IPS-18a (cell line): ENCODE measurements at regions not wholly inside any gene's neighbourhood (a gene's known extent, or its start where the extent isn't known, plus 50 kb on each side); places are given as distances from the start of the nearest gene placed in this dataset.
A peak's percentile ranks its signal among the peaks of the same experiment; 100 is the strongest.

Experiments used
- H3K27ac ChIP-seq: one replicate; pipeline ENCODE4 v1.5.1; 2013; ENCODE audit warnings: low read length
- H3K27me3 ChIP-seq: one replicate; pipeline ENCODE4 v1.6.1; 2013; ENCODE audit warnings: mild to moderate bottlenecking, low read length; ENCODE audit not compliant: control insufficient read depth, insufficient read depth
- H3K36me3 ChIP-seq: one replicate; pipeline ENCODE4 v1.6.1; 2013; ENCODE audit warnings: low read depth, low read length; ENCODE audit not compliant: control insufficient read depth
- H3K4me1 ChIP-seq: one replicate; pipeline ENCODE4 v1.6.1; 2013; ENCODE audit warnings: low read depth, low read length; ENCODE audit not compliant: control insufficient read depth
- H3K4me3 ChIP-seq: one replicate; pipeline ENCODE4 v1.5.1; 2013; ENCODE audit warnings: low read length
- H3K9ac ChIP-seq: one replicate; pipeline ENCODE4 v1.6.1; 2013; ENCODE audit warnings: mild to moderate bottlenecking, low read length, moderate library complexity
- H3K9me3 ChIP-seq: one replicate; pipeline ENCODE4 v1.6.1; 2013; ENCODE audit warnings: low read depth, low read length; ENCODE audit not compliant: control insufficient read depth

DNA sequence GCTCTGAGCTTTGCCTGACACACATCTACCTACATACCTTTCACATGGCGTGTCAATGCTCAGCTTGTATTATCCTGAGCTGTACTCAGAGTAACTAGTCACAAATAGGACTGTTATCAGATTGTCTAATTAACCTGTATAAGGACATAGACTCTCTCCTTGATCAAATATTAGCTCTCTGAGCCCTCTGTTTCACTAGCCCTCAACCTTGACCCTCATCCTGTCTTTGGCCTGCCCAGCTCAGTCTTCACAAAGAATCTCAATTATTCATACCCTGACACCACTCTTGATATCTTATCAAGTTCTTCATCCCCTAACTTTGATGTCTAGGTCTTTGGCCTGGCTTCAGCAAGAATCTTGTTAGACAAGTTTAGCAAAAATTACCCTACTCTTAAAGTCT lies 320.7 kb upstream of the PCDH7 start:
- Histone ChIP-seq H3K9me3 (no peaks in the 10 kb centered on the region), H3K9ac (no peak overlapping the region), H3K4me3 (no peak overlapping the region), H3K27ac (no peak overlapping the region), H3K4me1 (no peaks in the 10 kb centered on the region), H3K36me3 (no peaks in the 10 kb centered on the region), H3K27me3 (no peaks in the 10 kb centered on the region)

DNA sequence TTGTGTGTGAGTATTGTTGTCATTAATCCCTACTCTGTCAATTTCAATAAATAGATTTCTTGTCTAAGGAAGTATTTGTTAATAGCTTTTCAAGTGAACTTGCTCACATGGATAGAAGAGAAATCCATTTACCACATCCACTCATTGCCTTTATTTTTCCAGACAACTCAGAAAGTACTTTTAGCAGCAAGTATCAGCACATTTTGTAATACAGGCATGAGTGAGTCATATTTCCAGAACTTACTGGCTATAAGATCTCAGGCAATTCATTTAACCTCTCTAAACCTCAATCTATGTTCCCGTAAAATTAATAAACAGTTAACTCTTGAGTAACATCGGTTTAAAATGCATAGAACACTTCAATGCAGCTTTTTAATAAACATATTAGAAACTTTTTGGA lies 317.9 kb upstream of the PCDH7 start:
- Histone ChIP-seq H3K27ac (no peak overlapping the region), H3K36me3 (no peaks in the 10 kb centered on the region), H3K9ac (no peak overlapping the region), H3K27me3 (no peaks in the 10 kb centered on the region), H3K4me3 (no peak overlapping the region), H3K9me3 (no peaks in the 10 kb centered on the region), H3K4me1 (no peaks in the 10 kb centered on the region)

- Histone ChIP-seq H3K9me3 (peaks cover 36% of the 10 kb centered on the region), H3K27ac (no peak overlapping the region), H3K9ac (no peak overlapping the region), H3K4me1 (no peaks in the 10 kb centered on the region), H3K36me3 (no peaks in the 10 kb centered on the region), H3K27me3 (no peaks in the 10 kb centered on the region), H3K4me3 (no peak overlapping the region)
Observed at GRCh38 chr4:30413915-30414314, 306.3 kb upstream of the PCDH7 start.

- Histone ChIP-seq H3K4me1 (no peaks in the 10 kb centered on the region), H3K36me3 (no peaks in the 10 kb centered on the region), H3K4me3 (no peak overlapping the region), H3K27me3 (no peaks in the 10 kb centered on the region), H3K27ac (no peak overlapping the region), H3K9me3 (peaks cover 37% of the 10 kb centered on the region), H3K9ac (no peak overlapping the region)
Observed at GRCh38 chr4:30416547-30416946, 303.6 kb upstream of the PCDH7 start.

DNA sequence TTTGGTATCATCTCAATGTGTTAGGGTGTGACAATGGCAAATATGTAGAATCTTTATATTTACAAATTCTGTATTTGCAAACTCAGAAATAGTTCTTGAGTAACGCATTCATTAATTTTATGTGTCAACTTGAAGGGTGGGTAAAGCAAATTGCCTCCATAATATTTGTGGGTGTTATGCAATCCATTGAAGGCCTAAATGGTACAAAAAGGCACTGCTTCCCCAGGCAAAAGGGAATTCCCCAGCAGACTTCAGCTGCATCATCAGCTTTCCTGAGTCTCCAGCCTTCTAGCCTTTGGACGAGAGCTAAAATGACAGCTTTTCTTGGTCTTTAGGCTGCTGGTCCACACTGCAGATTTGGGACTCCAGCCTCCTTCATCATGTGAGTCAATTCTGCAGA lies 292.2 kb upstream of the PCDH7 start:
- H3K27me3 ChIP-seq: no peaks in the 10 kb centered on the region

DNA sequence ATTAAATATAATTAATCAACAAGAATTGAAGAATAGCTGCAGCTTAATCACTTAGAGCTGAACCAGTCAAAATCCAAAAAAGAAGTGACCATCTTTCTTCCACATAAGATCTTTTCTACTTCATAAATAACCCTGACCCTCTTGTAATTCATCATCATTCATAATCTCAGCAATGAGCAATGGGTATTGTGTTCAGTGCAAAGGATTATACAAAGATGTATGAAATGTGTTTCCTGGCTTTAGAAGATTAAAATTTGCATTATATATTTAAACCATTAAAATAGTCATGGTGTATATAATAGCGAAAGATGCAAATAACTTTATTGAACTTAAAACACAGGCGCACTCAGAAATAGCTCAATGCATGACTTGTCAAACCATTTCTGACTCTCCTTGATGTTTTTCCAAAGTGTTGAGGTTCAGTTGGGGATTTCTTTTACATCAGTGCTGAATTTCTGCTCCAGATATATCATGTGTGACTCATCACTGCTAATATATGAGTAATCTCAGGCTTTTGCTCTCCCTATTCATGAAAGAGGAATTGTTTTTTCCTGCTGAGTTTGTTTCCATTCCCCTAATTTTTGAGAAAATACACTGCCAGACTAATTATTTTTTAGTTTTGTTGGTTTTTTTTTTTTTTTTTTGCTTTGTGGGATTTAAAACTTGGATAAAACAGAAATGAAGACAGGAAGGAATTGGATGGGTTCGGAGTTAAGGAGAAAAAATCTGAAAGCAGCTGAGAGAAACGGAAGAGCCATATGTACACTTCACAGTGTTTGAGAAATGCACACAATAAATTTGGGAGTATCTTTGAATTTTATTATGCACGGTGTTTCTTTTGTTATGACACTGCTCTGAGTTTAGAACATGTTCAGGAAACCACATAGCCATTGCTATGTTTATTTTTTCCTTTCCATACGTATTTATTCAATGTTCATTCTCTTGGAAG lies 290.1 kb upstream of the PCDH7 start:
- H3K4me3 ChIP-seq: no peak overlapping the region
- H3K9ac ChIP-seq: no peak overlapping the region
- H3K36me3 ChIP-seq: no peaks in the 10 kb centered on the region
- H3K27ac ChIP-seq: no peak overlapping the region
- H3K4me1 ChIP-seq: no peaks in the 10 kb centered on the region
- peaks cover 7% of the 10 kb centered on the region for H3K9me3 ChIP-seq
- H3K27me3 ChIP-seq: no peaks in the 10 kb centered on the region

More for the DNA sequence above, 292.2 kb upstream of the PCDH7 start:
- H3K36me3 ChIP-seq: no peaks in the 10 kb centered on the region
- no peak overlapping the region for H3K4me3 ChIP-seq
- H3K9ac ChIP-seq: no peak overlapping the region
- no peak overlapping the region for H3K27ac ChIP-seq
- no peaks in the 10 kb centered on the region for H3K4me1 ChIP-seq
- peaks cover 8% of the 10 kb centered on the region for H3K9me3 ChIP-seq

DNA sequence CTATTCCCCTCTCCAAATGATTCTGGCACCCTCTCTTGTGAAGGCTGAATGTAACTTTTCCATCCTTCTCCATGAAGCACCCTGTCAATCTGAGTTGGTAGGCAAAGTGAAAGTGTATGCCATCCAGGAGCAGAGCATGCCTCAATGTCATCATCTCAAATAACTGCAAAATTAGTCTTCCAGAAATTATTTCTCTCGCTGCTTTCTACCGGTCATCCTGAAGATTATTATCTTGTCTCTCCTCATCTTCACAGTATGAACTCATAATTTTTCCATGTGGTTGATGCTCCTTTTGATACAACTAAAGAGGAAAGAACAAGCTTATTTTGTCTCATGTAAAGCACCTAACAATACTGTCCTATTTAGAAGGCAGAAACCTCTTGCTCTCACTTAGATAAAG lies 285.5 kb upstream of the PCDH7 start:
- Histone ChIP-seq H3K27ac (no peak overlapping the region), H3K27me3 (no peaks in the 10 kb centered on the region), H3K9ac (no peak overlapping the region), H3K4me3 (no peak overlapping the region), H3K36me3 (no peaks in the 10 kb centered on the region), H3K9me3 (no peaks in the 10 kb centered on the region), H3K4me1 (no peaks in the 10 kb centered on the region)

DNA sequence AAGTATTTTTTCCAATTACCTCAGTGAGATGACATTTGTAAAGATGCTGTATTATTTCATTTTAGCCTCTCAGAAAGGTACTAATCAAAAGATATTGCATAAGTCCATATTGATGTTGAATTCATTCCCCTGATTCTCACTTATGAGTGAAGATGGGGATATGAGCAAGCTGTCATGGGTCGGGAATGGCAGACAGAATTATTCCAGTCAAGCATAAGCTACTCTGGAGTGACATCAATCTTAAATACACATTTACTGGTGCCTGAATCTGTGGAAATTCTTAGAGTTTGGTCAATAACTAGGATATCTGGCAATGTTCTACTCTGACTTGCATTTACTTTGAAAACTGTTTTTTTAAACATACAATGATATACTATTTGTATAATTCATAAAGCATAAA lies 283.8 kb upstream of the PCDH7 start:
- no peaks in the 10 kb centered on the region for H3K27me3 ChIP-seq
- no peak overlapping the region for H3K27ac ChIP-seq
- H3K9me3 ChIP-seq: no peaks in the 10 kb centered on the region

DNA sequence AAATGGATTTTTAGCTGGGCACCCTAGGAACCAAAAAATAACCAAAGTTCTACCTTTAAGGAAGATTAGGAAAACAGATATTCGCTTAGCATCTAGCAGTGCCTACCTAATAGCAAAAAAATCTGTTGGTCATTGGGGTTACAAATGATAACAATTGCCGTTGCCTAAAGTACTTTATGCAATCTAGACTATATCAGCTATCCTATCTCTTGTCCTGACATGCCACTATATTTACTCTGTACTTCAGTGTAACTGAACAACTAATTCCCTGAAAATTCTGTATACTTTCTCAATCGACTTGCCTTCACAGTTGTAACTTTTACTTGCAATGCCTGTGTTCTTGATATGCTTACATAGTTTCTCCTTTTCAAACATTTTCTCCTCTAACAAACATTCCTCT lies 282.9 kb upstream of the PCDH7 start:
- Histone ChIP-seq H3K27me3 (no peaks in the 10 kb centered on the region), H3K9ac (no peak overlapping the region), H3K36me3 (no peaks in the 10 kb centered on the region), H3K4me1 (no peaks in the 10 kb centered on the region), H3K27ac (no peak overlapping the region), H3K9me3 (no peaks in the 10 kb centered on the region), H3K4me3 (no peak overlapping the region)

More for the DNA sequence above, 283.8 kb upstream of the PCDH7 start:
- no peak overlapping the region for H3K4me3 ChIP-seq
- no peaks in the 10 kb centered on the region for H3K4me1 ChIP-seq
- no peak overlapping the region for H3K9ac ChIP-seq
- H3K36me3 ChIP-seq: no peaks in the 10 kb centered on the region

DNA sequence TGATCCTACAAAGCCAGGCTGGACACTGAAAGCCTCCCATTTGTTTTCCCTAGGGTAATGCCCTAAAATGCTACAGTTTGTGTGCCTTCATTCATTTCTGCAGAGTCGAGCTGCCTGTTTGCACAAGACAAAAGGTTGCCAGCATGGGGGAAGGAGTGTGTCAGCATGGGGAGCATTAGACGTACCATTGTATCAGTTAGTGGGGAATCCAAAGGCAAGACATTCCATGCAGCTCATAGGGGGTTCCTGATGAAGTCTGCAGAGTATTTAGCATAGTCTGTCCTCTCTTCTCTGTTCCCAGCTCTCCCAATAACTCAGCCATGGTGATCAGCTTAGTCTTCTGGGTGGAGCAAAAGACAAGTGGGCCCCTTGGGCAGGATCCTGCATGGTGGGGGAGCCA lies 276.9 kb upstream of the PCDH7 start:
- H3K9me3 ChIP-seq: no peaks in the 10 kb centered on the region

DNA sequence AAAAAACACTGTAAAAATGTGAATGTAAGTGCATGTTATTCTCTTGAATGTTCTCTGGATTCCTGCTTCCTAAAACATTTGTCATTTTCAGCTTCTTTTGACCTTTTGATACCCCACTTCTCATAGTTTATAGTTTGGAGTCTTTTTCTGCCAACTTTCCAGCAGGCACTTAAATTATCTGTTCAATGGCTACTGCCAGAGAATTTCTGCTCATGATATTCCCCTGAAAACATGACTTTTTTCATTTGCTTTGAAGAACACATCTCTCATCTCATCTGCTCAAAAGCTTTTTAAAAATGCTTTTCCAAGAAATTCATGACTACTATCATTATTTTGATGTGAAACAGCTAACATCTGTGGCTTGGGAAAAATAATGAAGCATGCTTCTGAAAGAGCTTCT lies 269.7 kb upstream of the PCDH7 start:
- Histone ChIP-seq H3K4me1 (no peaks in the 10 kb centered on the region), H3K27me3 (no peaks in the 10 kb centered on the region), H3K36me3 (no peaks in the 10 kb centered on the region), H3K9me3 (no peaks in the 10 kb centered on the region), H3K27ac (no peak overlapping the region), H3K4me3 (no peak overlapping the region), H3K9ac (no peak overlapping the region)

More for the DNA sequence above, 276.9 kb upstream of the PCDH7 start:
- H3K9ac ChIP-seq: no peak overlapping the region
- H3K27ac ChIP-seq: no peak overlapping the region
- H3K4me3 ChIP-seq: peak overlapping the region; percentile 1
- H3K4me1 ChIP-seq: peaks cover 13% of the 10 kb centered on the region
- H3K36me3 ChIP-seq: no peaks in the 10 kb centered on the region
- no peaks in the 10 kb centered on the region for H3K27me3 ChIP-seq

DNA sequence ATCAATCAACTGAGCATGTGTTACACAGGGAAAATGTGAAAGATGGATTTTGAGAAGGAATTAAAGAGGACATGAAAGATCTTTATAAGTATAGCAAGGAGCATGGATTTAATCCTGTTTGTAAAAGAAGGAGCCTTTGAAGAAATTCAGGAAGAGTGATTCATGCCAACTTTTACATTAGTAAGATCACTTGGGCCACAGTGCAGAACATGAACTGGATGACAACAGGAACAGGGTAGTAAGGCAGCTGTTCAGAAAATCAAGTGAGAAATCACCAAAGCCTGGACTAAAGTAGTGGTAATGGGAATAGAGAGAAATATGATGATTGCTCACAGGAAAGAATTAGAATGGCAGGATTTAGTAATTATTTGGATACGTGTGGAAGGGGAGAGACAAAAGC lies 265.7 kb upstream of the PCDH7 start:
- Histone ChIP-seq H3K27me3 (no peaks in the 10 kb centered on the region), H3K4me3 (no peak overlapping the region), H3K4me1 (no peaks in the 10 kb centered on the region), H3K36me3 (no peaks in the 10 kb centered on the region), H3K27ac (no peak overlapping the region), H3K9ac (no peak overlapping the region), H3K9me3 (no peaks in the 10 kb centered on the region)
